HG02571 (cell line): ENCODE measurements at regions not wholly inside any gene's neighbourhood (a gene's known extent, or its start where the extent isn't known, plus 50 kb on each side); places are given as distances from the start of the nearest gene placed in this dataset.
A peak's percentile ranks its signal among the peaks of the same experiment; 100 is the strongest.

Experiments
- ATAC-seq: cut with Tn5 transposase; IDR thresholded peaks from one replicate; pipeline ENCODE4 v1.9.1; 2021; ENCODE audit warnings: mild to moderate bottlenecking, moderate library complexity; ENCODE audit not compliant: unreplicated experiment

DNA sequence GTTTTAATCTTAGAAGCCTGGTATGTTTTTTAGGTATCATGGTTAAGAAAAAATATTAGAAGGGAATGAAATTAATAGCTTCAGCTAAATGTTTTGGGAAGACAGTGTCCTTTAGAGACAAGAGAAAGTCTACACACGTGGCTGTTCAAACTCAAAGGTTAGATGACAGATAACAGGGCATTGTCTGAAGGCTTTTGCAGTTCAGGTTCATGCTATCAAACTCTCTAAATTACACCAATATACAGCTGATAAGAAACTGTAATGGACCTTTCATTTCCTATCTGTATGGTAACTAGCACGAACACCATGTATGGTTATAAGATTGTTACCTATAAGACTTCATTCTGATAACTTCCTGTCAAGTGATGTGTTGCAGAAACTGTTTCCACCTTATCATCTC, 240.6 kb upstream of the MEF2C start:
- no peak for ATAC-seq

DNA sequence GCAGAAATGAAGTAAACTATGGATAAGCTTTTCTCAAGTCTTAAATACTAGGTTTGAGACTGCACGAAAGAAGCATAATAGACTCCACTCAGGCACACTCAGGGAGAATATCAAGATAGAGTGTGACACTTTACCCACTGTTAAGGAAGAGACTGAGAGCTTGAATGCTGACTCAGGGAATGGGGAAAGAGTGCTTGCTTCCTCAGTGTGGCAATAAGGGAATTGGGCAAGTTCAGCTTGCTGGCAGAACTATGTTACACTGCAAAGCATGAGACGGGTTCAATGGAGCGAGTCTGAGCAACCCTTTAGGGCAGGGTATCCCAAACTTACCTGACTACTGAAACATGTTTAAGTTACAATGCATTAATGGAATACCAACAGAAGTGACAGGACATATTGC, 237.7 kb upstream of the MEF2C start:
- ATAC-seq, result no peak

DNA sequence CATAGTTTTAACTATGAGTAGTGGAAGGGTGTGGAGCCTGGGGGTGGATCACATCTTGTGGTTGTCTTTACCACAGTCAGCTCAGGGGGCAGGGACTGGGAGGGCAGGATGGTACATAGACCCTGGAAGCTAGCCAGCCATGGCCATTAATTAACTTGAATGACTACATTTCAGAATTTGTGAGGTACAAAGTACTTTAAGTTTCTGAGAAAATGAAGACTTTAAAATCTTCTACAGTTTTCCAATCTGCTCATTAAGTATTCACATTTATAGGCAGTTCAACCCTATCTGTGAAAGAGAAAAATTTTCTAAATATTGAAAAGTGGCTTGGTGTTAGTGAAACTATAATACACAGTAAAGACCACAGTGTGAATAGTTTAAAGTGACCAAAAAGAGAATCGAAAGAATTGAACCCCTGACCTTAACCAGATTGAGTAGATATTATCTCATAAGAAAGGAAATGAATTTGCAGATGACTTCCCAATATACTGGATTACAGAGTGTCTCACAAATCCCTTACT, 234.2 kb upstream of the MEF2C start:
- ATAC-seq, result peak; percentile 88

DNA sequence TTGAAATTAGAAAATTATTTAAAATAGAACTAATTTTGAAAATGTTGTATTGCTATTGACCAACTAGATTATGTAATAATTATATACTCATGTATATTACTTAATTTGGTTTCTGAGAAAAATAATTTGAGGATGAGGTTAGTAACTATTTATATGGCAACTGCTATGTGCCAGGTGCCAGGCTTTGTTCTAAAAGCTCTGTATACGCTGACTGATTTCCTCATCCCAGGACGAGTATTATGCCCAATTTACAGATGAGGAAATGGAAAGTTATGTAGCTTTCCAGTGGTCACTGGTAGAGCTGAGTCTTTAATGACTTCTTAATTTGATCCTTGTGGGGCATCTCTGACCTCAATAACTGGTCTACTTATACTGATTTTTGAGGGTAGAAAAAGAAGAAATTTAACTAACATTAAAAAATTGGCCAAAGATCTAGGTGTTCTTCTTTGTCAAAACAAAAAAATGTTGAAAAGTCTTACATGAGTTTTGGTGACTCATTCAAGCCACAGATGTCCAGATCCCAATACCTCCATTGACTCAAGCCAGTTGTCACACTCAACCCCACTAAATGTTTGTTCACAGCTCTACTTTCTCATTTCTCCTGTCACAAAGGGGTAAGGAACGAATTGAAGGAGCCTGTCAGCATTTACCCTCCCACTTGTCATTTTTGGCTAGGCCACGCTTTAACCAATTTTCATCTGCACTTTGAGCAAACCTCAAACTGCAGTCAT, 228.1 kb upstream of the MEF2C start:
- ATAC-seq, result no peak

DNA sequence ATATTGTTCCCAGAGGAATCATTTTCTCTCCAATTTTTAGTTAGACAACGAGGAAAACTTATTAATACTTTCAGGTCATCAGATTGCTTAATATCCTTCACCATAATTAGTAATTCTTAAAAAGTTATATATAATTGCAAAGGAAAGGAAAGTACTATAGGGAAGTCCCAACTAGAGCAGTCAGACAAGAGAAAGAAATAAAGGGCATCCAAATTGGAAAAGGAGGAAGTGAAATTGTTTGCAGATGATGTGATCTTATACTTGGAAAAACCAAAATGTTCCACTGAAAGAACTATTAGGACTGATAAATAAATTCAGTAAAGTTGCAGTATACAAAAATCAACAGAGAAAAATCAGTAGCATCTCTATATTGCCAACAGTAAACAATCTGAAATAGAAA, 223.5 kb upstream of the MEF2C start:
- no peak for ATAC-seq

DNA sequence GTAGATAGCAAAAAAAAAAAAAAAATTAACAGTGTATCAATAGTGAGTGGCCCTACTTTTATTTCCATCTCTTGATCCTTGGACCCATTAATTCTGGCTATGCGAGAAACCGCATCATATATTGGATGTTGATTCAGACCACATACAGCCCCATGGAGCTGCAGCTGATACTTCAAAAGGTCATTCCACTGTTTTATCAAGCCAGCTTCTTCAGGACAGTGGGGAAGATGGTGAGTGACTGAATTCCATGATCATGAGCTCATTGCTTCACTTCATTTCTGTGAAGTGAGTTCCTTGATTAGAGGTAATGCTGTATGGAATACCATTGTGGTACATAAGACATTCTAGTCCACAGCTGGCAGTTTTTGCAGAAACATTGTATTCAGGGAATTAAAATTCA, 222.9 kb upstream of the MEF2C start:
- ATAC-seq, result no peak

DNA sequence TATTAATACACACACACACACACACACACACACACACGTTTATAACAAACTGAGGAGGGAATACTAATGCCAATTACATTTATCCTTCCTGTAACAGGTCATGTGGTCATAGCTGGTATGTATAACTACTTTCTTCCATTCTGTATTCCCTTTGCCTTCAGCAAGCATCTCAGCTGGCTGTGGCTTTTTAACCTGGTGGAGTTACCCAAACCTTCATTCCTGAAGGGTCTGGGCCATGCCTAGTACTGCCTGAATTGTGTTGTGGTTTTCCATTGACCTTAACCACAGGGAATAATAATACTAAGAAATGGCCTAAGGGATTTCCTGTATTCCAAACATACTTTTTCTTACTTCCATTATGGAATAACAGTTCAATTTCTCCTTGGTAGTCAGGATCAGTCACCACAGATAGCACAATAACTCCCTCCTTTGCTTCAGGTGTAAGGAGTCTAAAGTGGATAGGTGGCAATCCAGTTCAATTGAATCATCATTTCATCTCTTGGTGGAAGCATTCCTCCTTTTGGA, 222.2 kb upstream of the MEF2C start:
- ATAC-seq, result no peak

DNA sequence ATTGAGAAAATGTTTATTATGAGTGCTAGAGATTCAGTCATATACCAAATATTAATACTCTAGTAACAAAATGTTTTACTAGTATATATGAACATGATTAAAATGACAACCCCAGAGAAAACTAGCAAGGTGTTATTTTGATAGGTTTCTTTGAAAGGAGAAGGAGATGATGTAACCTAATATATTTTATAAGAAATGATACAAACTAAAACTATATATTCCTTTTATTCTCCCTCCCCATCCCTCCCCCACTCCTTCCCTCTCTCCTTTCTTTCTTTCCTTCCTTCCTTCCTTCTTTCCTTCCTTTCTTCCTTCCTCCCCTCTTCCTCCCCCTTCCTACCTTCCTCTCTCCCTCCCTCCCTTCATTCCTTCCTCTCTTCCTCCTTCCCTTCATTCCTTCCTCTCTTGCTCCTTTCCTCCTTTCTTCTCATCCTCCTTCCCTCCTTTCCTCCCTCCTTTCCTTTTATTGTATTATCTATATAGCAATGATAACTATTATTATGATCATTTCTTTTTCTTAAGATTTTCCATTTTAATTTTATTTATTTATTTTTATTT, 215.3 kb upstream of the MEF2C start:
- no peak for ATAC-seq

DNA sequence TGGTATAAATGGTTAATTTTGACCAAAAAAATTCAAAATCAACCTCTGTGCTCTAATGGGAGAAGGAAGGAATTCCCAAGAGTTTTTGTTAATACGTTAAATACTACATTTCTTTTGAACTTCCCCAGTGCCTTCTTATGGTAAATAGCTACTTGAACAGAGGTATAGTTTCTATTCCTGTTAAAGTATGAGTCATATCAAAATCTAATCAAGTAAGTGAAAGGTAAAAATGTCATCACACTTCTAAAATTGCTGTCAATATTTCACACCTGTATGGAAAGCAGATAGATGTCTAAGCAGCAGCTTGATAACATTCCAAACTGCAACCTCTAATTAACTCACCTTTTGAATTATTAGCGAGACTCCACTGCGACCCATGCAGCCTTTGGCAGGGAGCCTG, 214.1 kb upstream of the MEF2C start:
- ATAC-seq, result peak; percentile 75

DNA sequence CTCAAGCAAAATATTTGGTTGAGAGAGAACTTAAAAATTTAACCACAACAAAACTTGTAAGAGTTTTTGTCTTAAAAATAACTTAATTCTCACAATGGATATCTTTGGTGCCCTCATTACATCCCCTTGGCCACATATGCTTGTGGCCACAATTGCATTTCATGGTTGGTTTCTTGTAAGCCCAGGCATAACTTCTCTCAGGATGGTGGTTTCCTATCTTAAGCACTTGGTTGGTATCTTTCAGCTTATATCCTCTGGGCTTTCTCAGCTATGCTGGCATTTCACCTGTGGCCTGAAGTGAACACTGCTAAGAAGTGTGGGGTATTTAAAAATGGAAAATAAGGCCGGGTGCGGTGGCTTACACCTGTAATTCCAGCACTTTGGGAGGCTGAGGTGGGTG, 212.4 kb upstream of the MEF2C start:
- no peak for ATAC-seq

DNA sequence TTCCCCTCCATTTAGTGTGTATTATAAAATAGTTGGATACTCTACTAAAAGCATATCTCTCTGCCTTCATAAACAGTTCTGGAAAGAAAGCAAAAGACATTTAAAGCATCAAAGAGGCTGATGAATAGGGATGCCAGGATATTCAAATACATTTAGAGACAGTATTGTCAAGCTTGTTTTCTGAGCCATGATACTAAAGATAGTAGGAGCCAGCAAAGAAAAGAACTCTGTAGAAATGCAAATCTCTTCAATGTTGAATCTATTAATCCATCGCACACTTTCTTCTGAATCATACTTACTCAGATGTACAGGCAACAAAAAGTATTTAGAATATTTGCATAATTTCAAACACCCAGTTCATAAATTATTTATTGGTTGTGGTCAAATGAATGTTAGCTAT, 207.1 kb upstream of the MEF2C start:
- ATAC-seq, result no peak

DNA sequence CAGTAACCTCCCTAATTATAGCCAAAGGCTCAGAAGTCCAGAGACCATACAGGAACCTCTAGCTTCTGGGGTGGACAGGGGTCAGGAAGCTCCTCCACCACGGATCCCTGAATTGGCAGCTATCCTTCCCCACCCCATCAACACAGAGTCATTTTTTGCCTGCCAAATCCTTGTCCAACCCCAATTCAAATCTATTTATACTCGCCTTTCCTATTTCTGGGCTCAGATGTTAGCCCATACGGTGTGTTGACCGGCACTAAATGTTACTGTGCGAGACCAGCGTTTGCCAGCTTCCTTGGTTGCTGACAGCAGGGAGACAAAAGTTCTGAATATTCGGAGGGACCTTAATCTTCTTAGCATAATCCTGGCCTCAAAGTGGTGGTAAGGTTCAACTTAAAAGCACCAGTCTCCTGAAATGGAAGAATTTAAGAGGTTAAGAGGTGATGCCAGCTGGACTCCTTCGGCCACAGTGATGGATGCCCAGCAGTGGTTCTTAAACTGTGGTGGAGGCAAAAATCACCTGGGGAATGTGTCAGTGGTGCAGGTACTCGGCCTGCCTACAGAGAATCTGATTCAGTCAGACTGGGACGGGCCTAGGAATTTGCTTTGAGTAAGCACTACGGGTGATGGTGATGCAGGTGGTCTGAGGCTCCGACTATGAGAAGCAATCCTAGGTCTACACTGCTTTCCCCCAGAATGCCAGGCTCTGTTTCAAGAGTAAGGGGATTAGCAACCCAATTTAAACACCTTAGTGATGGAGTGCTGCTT, 204.8 kb upstream of the MEF2C start:
- ATAC-seq, result no peak

DNA sequence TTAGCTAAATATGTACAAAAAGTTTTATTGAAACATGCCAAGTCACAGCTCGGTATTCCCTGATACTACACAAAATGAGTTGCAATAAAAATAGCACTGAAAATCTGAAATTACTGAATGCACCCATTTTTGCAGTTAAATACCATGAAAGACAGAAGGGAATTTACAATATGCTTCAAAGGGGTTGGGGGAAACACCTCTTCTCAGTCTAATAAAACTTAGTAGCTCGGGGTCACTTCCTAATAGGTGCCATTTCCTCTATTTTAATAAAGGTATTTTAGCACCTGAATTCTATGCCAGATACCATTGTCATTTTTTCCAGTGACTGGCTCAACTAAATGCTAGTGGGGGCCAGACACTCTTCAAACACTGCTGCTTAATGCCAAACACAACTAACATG, 204.1 kb upstream of the MEF2C start:
- ATAC-seq, result no peak

DNA sequence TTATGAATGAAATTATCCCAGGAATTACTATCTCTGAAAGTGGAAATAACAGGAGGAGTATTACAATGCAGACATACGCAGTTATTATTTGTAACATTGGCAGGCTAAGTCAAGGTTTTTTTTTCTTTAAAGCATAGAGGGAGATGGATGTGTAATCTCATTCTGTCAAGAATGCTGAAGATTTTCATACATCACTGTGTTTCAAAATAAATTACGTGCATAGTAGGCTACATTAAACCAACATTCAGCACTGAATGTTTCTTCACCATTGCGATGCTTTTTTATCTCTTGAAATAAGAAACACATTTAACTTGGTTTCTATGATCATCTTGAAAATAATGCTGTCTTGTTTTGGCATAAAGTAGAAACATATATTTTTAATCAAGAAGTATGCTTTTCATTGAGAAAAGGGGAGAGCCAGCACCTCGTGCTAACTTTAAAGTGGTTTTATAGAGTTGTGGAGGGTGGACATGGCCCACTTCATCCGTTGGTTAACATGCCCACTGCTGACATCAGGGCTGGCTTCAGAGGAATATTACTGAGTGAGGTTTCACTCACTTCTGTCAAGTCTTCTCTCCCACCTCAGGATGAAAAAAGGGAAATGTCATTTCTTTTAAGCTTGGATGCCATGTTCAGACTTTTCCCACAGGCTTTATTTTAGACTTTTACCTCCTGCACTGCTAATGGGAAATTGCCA, 203.6 kb upstream of the MEF2C start:
- no peak for ATAC-seq

DNA sequence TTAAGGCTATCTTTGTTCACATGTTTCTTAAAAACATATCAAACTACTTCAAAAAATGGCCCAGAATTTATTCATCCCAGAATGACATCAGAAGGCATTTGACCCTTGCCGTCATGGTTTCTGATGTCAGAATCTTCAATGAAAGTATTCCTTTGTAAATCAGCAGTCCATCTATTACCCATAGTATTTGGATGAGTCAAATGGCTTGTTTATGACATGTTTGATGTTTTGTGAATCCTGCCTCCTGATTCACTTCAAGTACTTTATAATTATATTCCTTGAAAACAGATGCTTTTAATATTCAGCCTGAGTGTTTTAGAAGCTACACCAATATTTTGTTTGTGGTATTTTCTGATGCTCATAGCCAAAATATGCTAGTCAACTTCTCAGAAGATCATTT, 200.8 kb upstream of the MEF2C start:
- no peak for ATAC-seq

DNA sequence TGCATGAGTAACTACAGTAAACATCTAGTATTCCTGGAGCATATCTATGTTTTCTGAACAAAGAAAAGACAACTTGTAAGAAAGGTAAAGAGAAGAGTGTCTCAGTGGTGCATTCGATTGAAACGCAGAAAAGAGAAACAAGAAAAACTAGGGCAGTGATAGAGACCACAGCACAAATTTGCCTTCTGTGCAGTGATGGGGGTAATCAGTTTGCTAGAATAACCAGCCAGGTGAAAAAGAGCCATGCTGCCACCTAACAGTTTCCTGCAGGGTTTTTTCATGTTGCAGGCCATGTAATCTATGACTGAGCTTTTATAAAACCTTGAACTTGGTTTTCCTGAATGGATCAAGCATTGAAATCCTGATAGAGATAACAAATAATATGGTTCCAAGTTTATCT, 198.4 kb upstream of the MEF2C start:
- ATAC-seq, result peak; percentile 73

DNA sequence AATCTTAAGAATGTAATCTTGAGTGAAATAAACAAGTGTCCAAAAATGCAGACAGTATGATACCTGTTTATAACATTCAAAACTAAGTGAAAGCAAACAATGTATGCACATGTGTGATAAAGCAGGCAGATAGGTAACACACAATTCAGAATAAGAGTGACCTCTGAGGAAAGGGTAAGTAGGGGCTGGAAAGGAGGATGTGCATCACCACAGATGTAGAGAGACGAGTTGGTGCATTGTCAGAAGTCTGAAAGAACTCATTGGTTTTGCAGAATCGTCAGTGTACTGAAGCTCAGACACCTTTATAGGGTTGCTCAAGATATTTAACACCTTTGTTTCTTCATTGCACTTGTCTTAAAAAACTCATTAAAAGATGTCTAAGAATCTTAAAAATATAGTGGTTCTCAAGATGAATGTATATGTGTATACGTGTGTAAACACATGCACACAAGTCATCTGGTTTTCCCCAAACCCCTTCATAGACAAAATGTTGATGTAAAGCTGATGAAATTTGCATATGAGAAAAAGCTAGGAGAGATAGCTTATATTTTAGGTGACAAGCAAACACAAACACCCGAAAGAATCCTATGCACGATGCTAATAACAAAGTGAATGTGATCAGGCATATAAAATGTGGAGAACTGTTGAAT, 197.6 kb upstream of the MEF2C start:
- ATAC-seq, result no peak

DNA sequence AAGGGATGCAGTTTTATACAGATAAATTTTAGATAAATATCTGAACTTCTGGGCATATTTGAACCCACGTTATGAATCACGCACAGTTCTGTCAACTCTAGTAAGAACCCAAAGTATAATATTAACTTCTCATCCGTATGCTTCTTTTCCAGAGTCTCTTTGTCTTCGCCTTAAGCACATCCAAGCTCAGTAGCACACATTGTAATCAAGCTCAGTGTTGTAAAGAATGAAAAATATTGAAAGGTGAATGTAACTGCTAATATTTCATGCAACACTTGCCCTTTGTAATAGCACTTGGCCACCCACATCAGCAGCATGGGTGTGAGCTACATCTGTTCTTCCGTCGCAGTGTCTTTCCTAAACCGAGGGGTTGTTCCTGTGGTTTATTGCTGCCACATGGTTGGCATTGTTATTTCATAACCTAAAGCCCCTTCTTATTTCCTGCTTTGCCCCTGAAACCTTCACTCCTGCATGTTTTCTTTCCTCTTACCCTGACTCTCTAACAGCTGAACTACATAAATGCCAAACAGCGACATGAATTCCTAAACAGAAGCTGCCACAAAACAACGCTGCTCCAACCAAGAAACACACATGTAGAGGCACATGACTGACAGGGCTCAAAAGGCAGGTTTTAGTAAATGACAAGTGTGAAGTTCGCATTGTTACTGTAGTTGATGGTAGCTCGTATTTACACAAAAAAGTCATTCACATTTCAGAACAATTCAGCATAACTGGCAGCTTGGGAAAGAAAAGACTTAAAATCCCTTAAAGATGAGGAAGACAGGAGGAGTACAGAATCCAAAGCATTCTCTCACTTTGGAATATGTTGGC, 190.1 kb upstream of the MEF2C start:
- ATAC-seq, result no peak

DNA sequence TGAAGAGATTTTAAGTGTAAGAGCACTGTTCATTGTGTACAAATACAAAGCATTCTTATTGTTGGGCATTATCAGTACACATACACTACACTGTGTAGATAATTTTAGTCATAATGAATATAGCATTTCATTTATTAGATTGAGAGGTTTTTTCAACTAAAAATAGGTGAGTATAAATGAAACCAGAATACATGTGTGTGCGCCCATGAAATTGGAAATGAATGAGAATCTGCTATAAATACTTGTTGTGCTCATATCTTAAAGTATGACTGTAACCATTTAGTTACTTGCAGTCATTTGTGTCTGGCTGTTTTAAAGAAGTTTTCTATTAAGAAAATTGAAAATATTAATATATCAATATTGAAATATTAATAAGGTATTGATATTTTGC, 189.0 kb upstream of the MEF2C start:
- peak; percentile 70 for ATAC-seq
